NK-92 treated with Interleukin-12 subunit alpha and Interleukin-12 subunit beta, amount 100 ng/mL, for 24 hours (cell line): ENCODE measurements at regions not wholly inside any gene's neighbourhood (a gene's known extent, or its start where the extent isn't known, plus 50 kb on each side); places are given as distances from the start of the nearest gene placed in this dataset.

Experiments used
- DNase-seq: peaks from one replicate; lab custom pipeline; 2025; lab: John Stamatoyannopoulos, UW

DNA sequence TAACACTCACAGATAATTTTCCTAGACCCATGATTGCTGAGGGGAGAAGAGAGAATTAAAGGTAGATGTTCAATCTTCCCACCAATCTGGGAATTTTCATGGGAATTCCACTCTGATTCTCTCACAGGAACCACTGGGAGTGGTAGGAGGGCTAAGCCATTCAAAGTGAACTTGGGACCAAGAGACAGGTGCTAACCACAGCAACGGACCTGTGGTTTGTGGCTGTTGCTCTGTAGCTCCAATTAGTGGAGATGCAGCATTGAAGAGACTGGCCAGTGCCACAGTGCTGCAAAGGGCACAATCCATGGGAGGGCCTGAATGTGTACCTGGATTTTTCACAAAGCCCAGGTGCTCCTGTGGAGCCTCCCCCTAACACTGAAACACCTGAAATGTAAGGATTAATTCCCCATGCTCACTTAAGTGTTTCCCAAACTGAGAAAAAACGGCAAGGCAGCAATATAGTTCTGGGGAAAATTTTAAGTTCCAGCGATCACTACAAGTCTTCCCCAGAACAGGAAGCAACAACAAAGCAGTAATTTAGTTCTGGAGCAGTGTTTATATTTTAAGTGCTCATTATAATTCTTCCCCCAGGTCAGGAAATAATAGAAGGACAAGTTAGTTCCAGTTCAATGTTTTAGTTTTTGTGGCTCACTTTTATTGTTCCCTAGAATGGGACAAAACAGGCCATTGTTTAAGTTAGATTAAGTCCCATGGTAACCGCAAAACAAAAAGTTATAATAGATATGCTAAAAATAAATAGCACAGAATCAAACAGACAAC is 1045.8 kb downstream of the CNTNAP5 start:
- DNase-seq, result no peak

DNA sequence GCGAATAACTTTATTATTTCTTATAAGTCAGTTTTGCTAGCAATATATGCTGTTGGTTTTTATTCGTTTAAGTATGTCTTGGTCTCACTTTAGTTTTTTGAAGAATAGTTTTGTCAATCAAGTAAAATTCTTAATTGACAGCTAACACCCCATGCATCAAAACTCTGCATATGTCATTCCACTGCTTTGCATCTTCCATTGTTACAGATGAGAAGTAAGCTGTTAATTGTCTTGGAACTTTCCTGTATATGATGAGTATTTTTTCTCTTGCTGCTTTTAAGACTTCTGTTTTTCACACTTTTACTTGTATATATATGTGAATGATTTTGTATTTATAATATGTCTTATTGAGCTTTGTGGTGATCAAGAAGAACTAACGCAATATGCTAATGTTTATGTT is 1048.4 kb downstream of the CNTNAP5 start:
- no peak for DNase-seq

DNA sequence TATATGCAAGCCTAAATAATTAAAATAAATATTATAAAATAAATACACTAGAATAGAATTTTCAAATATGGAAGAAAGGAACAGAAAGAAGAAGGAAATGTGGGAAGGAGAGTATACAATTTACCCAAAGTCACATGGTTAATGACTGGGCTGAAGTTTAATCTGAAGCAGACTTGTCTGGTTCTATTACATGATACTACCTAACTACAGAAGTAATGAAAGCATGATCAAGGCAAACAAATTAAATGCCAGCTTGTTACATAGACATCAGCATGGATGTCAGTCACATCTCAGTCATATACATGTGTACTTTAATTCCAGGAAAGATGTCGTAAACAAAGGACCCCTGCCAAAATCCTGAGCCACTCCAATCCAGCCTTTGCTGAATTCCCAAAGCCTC is 1060.8 kb downstream of the CNTNAP5 start:
- no peak for DNase-seq

DNA sequence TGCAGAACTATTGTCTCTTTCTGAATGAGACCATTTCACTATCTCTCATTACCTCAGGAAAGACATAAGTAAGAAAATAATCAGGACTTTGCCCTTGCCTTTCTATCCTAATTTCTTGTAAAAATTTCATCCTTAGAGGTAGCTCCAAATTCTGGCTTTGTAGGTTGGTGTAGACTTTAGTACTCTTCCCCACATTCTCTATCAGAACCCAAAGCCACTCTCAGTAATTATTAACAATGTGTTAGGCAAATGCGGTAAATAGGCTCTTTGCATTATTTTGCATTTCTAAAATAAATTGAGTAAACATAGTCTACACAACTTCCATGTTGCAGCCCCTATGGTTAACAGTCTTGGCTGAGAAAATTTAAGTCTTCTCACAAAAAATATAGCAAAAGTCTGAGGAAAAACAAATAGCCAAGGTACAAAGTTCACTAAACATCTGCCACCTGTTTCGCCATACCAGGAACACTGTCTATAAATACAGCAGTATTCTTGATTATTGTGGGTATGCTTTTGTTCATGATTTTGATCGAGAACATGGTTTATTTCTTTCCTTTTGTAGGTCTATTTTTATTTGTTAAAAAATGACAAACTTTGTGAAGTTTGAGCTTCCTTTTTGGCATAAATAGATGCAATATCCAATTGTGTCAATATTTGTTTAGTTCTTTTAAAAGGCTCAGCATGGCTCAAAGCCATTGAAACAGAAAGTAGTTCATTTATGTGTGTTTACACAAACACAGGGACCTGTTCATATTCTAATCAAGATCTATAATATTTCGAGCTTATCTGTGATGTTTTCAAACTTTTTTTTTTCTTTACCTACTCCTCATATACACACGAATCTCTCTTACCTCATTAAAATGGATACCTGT is 1061.5 kb downstream of the CNTNAP5 start:
- DNase-seq, result no peak

DNA sequence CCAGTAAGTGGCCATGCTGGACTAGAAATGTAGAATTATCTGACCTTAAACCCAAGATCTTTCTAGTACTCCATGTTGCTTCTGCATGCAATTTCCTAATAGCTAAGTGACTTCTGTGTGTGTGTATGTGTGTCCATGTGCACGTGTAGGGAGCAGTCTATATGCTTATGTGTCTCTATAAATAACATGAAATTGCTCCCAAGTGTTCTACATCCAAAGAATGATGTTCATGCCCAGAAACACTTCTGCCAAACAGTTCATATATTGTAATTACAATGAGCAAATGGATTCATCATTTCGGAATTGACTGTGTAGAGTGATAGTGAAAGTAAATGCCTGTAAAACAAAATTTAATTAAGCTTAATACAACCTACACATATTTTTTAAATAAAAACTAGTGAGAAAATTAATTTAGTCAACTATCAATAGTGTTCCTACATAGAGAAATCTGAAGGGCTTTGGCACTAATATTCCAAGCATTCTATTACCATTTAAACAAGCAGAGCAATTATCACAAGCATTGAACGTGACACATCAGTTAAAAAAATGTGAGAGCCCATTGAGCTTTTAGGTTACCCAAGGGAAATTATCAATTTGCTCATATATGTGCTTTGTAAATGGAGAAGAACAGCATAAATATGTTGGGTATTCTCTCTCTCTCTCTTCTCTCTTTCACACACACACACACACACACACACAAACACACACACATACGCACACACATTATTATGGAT is 1067.4 kb downstream of the CNTNAP5 start:
- no peak for DNase-seq

DNA sequence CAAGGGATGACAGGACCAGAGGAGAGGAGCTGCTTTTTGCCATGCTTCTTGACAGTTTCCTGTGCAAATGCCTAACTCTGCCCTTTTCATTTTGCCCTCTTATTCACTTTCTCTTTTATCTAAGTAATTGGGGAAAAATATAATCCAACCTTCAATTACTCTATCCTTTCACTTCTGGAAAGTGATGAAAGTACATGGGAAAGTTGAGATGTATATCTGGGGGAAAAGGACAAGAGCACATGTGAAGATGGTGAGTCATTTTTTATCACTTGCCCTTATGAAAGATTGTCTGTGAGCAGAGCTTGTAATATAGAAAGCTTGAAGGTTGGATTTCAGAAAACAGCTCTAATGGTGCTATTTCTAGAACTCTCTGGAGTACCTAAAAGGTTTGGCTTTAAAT is 1070.7 kb downstream of the CNTNAP5 start:
- no peak for DNase-seq

DNA sequence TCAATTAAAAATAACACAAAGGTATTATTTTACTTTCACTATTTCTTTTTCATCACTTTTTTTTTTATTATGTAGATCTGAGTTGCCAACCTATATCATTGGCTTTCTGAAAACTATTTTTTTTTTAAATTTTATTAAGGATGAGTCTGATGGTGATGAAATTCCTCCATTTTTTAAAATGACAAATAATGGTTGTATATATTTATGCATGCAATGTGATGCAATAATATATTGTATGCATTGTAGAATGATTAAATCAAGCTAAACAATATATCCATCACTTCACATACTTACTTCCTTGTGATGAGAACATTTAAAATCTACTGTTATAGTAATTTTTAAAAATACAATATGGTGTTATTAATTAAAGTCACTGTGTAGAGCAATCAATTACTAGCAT is 1081.6 kb downstream of the CNTNAP5 start:
- no peak for DNase-seq

DNA sequence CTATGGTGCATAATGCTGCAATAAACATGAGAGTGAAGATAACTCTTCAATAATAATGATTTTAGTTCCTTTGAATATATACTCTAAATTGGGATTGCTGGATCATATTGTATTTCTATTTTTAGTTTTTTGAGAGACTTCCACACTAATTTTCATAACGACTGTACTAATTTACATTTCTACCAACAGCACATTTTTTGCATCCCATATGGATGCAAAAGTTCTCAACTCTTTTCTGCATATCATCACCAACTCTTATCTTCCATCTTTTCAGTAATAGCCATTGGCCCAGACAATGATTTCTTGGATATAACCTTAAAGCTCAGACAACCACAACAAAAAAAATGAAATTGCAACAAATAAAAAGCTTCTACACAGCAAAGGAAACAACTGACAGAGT is 1082.4 kb downstream of the CNTNAP5 start:
- DNase-seq, result no peak

DNA sequence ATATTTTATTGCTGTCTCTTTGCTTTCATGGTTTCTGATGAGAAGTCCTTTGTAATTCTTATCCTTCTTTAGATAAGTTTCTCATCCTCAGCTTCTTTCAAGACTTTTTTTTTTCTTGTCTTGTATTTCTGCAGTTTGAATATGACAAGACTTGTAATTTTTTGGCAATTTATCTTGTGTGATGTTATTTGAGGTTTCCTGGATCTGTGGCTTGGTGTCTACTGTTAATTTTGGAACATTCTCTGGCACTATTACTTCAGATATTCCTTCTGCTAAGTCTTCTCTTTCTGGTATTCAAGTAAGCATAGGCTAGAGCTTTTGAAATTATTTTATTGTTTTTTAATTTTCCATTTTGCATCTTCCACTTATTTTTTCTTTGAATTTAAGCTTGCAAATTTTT is 1083.2 kb downstream of the CNTNAP5 start:
- DNase-seq, result no peak

DNA sequence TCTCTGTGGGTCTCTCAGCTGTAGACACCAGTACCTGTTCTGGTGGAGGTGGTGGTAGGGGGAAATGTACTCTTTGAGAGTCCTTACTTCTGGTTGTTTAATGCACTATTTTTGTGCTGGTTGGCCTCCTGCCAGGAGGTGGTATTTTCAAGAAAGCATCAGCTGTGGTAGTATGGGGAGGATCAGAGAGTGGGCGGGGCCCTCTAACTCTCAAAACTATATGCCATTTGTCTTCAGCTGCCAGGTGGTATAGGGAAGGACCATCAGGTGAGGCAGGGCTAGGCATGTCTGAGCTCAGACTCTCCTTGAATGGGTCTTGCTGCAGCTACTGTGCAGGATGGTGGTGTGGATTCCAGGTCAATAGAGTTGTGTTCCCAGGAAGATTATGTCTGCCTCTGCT is 1100.8 kb downstream of the CNTNAP5 start:
- DNase-seq, result no peak

DNA sequence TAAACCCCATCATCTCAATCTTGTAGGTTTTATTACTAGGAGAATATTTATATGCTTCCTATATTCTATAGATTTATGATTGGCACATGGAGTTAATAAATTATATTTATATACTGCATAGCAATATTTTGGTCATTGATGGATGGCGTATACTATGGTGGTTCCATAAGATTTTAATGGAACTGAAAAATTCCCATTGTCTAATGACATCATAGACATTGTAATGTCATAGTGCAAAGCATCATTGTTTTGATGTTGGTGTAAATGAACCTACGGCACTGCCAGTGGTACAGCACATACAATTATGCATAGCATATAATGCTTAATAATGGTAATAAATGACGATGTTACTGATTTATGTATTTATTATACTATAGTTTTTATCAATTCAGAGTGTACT is 1135.9 kb downstream of the CNTNAP5 start:
- DNase-seq, result no peak

DNA sequence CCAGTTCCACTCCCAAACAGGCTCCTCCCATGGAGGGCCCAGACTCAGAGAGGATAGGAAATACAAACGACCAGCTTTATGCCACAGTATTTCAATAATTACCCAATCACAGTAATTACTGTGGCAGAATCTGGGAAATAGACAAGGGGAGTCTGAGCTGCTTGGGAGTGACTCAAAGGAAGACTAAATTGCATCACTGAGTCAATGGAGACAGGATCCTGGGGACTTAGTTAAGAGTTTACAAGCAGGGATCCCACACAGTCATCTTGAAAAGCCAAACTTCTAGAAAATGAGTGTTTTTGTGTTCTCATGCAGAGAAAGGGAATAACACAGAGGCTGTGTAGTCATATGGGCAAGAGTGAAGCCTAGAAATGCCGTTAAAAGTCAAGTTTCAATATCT is 1142.1 kb downstream of the CNTNAP5 start:
- DNase-seq, result no peak

DNA sequence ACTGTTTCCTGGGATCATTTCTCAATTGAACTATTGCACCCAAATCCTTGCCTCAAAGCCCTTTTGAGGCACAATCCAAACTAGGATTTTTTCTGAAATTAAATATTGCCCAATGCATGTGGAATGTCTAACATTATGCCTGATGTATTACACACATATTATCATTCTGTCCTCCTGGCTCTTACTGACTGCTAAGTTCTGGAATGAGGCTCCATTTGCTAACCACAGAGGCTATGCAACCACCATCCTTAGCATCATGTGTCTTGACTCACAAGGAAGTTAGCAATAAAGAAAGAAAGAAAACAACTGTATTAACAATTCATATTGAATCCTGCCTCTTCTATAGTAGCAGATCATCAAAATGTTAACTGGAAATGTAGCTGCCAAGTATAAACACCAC is 1142.7 kb downstream of the CNTNAP5 start:
- DNase-seq, result no peak

DNA sequence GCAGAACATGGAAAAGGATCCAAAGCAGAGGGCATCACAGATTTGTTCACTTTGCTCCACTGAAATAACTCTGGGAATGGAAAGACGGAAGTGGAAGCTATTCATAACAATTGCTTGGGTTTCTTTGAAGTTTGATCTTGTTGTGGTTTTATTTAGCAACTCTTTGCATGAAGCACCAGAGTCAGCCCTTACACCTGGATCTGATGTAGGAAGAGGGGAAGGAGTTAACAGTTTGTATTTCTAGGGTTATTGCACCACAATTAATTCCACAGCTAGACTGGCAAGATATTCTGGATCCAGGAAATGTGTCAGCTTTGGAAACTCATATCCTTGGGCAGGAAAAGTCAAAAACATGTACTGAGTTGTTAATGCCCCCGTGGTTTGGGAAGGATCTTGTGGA is 1143.4 kb downstream of the CNTNAP5 start:
- DNase-seq, result no peak

DNA sequence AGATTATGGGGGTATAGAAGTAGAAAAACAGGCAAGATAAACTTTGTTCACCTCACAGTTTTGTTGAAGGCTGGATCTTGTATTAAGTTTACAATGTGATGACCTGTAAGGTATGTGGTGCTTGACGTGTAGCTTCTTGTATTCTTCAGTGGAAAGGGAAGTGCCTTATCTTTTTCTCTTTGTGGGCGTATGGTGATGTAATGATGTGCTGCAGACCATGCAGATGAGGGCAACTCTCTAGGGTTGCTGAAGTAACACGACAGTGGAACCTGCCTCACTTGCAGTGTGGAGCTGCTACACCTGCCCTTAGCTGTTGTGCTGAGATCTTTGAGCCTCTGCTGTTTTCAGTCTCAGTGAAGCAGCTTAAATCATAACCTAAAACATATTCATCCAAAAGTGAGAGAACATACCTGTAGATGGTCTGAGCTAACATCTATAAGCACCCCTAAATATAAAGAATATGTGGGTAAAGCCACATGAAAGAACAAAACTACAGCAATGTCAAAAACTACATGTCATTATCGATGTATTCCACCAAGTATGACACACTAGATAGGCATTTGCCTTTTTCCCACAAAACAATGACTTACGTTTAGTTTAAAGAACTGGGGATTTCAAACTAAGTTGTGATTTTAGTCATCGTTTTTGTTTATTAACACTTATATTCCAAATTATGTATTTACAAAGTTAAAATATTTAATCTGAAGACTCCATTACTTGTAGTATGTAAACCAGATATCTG is 1144.1 kb downstream of the CNTNAP5 start:
- no peak for DNase-seq

DNA sequence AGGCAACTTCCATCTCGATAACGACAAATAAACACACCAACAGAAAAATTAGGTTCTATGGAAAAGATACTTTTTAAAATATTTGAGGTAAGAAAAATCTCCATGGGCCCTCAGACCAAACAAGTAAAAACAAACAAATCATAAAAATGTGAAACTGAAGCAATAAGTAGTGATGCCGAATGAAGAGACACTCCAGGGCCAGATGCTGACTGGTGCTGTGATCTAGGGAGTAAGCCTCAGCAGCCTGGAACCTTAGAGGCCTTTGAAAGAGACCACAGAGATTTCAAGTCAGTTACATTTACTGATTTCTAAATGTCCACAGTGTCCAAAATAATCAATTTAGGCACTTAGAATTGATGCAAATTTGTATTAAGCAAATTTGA is 1144.7 kb downstream of the CNTNAP5 start:
- no peak for DNase-seq

DNA sequence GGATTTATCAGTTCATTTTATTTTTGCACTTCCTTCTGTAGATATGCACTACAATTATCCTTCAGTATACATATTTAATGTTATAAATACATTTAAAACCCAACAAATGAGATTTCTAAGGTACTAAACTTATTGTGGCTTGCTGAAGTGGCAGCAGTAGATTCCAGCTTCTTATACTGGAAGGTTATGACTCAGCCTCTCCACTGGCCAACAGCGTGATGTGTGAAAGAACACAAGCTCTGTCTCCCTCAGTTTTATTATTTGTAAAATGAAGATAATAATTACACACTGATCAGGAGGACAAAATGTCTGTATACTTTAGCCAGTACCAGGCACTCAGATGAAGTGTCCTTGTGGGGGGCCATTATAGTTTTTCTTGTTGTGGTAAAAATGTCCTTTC is 1147.1 kb downstream of the CNTNAP5 start:
- no peak for DNase-seq

DNA sequence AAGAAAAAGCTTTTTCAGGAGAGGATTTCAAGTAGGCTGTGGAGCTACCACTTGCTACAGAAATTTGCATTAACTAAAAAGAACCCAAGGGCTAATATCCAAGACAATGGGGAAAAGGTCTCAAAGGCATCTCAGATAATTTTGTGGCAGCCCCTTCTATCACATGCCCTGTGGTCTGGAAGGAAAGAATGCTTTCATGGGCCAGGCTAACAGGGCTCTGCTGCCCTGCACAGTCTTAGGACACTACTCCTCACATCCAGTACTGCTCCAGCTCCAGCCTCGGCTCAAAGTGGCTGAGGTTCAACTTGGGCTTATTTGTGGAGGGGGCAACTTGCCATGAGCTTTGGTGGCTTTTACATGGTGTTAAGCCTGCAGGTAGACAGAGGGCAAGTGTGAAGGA is 1150.3 kb downstream of the CNTNAP5 start:
- DNase-seq, result no peak

DNA sequence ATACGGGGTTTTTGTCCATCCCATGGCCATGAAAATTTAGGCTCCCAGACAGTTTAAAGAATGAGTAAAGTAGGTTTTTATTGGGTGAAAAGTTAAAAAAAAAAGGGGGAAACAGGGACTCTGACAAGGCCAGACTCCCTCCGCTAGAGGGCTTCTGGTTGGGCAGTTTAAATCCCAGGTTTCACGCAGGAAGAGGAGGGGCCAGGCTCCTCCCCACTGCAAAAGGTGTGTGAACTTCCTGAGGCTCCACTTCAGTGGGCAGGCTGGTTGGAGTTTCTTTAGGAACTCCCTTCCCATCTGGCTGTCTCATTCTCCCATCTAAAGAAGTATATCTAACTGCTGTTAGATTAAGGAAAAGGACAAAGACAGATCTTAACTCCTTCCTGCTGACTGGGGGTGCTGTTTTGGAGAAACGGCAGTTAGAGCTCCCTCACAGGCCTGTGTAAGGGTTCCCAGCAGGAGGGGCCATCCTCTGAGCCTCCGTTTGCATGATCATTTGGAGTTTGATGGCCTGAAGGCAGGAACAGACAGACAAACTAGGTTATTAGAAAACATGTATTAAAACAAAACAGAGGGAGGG is 1160.7 kb downstream of the CNTNAP5 start:
- DNase-seq, result no peak

DNA sequence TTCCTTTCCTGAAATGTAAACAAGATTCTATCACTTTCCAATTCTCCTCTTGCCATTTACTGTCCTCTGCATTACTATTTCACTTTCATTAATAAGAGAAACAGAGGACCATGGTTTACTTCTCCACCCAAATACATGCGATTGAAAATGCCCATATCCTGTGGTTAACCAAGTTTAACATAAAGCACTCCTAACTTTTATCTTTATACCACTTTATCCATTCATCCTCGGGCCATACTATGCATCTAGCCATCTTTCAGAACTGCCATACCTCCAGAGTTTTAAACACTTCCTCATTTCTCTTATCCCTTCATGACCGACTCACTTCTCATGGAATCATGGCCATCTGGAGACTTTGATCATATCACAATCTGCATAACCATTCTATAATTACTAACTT is 1182.3 kb downstream of the CNTNAP5 start:
- DNase-seq, result no peak

DNA sequence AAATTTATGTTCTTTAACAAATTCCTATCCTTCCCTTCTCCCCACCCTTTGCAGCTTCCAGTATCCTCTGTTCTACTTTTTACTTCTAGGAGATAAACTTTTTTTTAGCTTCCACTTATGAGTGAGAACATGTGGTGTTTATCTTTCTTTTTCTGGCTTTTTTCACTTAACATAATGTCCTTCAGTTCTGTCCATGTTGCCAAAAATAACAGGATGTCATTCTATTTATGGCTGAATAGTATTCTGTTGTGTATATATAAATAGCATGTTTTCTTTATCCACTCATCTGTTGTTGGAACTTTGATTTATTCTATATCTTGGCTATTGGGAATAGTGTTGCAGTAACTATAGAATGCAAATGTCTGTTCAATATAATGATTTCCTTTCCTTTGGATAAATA is 1191.2 kb downstream of the CNTNAP5 start:
- no peak for DNase-seq

DNA sequence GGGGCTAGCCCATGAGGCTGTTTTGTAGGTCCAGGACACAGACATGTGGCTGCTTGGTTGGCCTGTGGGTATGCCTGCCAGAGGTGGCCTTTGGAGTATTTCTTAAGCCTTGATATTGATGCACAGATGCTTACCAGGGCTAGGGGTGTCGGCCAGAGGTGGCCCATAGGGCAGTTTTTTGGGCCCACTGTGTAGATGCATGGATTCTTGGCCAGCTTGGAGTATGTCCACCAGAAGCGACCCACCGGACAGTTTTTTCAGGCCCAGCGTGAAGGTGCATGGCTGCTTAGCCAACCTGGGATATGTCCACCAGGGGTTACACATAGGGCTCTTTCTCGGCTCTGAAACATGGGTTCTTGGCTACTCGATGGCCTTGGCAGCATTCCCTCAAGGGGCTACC is 1199.1 kb downstream of the CNTNAP5 start:
- DNase-seq, result no peak
